HUES48 (cell line): ENCODE measurements at regions not wholly inside any gene's neighbourhood (a gene's known extent, or its start where the extent isn't known, plus 50 kb on each side); places are given as distances from the start of the nearest gene placed in this dataset.

Experiments
- H3K27ac ChIP-seq: one replicate; pipeline ENCODE4 v1.7.0; 2013; ENCODE audit warnings: low read depth, low read length, inconsistent platforms
- H3K27me3 ChIP-seq: 2 replicates; pipeline ENCODE4 v1.6.1; 2013; ENCODE audit warnings: mild to moderate bottlenecking, low read length; ENCODE audit not compliant: control insufficient read depth, insufficient read depth
- H3K36me3 ChIP-seq: 2 replicates; pipeline ENCODE4 v1.6.1; 2013; ENCODE audit warnings: low read length; ENCODE audit not compliant: control insufficient read depth, insufficient read depth
- H3K4me1 ChIP-seq: 2 replicates; pipeline ENCODE4 v1.6.1; 2013; ENCODE audit warnings: mild to moderate bottlenecking, low read length; ENCODE audit not compliant: control insufficient read depth, insufficient read depth
- H3K4me3 ChIP-seq: 2 replicates; pipeline ENCODE4 v1.5.1; 2013; ENCODE audit warnings: mild to moderate bottlenecking, low read depth, low read length
- H3K9ac ChIP-seq: 2 replicates; pipeline ENCODE4 v1.6.1; 2013; ENCODE audit warnings: mild to moderate bottlenecking, low read depth, low read length, moderate library complexity
- H3K9me3 ChIP-seq: 2 replicates; pipeline ENCODE4 v1.6.1; 2013; ENCODE audit warnings: low read length; ENCODE audit not compliant: control insufficient read depth, insufficient read depth

DNA sequence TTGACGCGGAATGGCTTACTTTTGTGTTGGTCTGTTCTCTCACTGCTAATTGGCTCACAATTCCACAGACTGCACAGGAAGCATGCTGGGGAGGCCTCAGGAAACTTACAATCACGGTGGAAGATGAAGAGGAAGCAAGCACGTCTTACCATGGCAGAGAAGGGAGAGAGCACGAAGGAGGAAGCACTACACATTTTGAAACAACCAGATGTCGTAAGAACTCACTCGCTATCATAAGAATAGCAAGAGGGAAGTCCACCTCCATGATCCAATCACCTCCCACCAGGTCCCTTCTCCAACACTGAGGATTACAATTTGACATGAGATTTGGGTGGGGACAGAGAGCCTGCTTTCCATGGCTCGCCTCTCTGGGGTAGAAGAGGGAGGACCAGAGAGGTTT lies 106.2 kb downstream of the KCNF1 start:
- H3K4me1 ChIP-seq = 0 out of 2 replicates have a peak, but pooled peaks cover 4% of the 10 kb centered on the region
- no peak overlapping the region for H3K9ac ChIP-seq
- H3K27me3 ChIP-seq = no peaks in the 10 kb centered on the region
- H3K36me3 ChIP-seq = no peaks in the 10 kb centered on the region
- no peaks in the 10 kb centered on the region for H3K9me3 ChIP-seq
- no peak overlapping the region for H3K27ac ChIP-seq
- no peak overlapping the region for H3K4me3 ChIP-seq

DNA sequence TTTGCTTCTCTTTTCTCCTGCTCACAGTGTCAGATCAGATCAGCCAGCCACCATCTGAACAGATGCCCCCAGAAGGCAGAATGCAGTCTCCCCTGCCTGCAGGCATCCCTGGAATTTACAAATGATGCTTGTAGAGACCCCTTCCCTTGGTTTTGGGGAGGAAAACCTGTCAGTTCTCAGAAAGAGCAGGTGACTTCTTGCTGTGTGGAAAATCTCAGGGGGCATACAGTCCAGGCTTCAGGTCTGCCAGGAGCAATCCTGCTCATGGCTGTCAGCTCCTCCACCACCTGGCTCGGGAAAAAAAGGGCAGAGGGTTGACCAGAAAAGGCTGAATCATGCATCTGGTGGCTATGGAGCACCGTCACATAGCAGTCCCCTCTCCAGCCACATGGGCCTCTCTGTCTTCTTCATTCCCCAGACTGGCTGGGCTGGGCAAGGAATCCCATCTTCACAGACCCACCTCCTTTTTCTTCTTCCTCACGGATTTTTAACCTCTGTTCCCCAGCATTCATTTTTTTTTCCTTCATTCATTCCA lies 107.0 kb downstream of the KCNF1 start:
- no peak overlapping the region for H3K9ac ChIP-seq

DNA sequence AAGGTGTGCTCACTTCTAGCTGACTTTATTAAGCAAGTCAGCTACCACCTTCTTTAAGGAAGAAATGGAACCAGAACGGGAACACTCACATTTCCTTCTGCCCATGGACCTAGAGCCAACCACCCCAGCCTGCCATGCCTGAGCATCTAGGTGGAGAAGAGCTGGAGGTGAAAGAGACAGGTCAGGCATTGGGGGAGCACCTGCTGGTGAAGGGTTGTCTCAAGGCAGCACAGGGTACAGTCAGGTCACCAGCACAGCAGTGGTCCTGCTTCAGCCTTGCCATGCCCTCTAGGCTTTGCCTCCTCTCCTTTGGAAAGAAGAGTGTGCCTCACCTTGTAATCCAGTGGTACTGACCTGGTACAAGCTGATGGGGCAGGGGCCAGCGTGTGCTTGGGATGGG lies 107.9 kb downstream of the KCNF1 start:
- Histone ChIP-seq H3K9ac (no peak overlapping the region), H3K36me3 (no peaks in the 10 kb centered on the region), H3K9me3 (no peaks in the 10 kb centered on the region), H3K27me3 (no peaks in the 10 kb centered on the region), H3K4me3 (no peak overlapping the region), H3K27ac (no peak overlapping the region), H3K4me1 (0 out of 2 replicates have a peak, but pooled peaks cover 4% of the 10 kb centered on the region)

More for the DNA sequence above, 107.0 kb downstream of the KCNF1 start:
- Histone ChIP-seq H3K36me3 (no peaks in the 10 kb centered on the region), H3K27ac (no peak overlapping the region), H3K9me3 (no peaks in the 10 kb centered on the region), H3K27me3 (no peaks in the 10 kb centered on the region), H3K4me3 (no peak overlapping the region), H3K4me1 (0 out of 2 replicates have a peak, but pooled peaks cover 4% of the 10 kb centered on the region)

DNA sequence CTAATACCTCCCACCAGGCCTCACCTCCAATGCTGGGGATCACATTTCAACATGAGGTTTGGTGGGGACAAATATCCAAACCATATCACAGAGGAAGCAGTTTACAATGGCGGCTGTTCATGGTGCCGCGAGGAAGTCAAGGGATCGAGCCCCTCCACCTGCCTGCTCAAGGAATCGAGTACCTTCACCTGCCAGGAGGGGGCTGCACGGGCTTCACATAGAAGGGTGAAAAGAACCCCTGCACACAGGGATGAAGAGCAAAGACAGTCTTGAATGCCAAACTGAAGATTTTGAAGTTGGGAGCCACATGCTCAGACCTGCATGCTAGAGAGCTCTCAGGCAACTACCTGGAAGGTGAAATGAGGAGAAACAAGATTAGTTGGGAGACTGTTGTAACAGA lies 110.3 kb downstream of the KCNF1 start:
- H3K4me3 ChIP-seq = no peak overlapping the region
- no peaks in the 10 kb centered on the region for H3K27me3 ChIP-seq
- no peaks in the 10 kb centered on the region for H3K9me3 ChIP-seq
- H3K9ac ChIP-seq = no peak overlapping the region
- no peak overlapping the region for H3K27ac ChIP-seq
- no peaks in the 10 kb centered on the region for H3K36me3 ChIP-seq
- no peaks in the 10 kb centered on the region for H3K4me1 ChIP-seq

DNA sequence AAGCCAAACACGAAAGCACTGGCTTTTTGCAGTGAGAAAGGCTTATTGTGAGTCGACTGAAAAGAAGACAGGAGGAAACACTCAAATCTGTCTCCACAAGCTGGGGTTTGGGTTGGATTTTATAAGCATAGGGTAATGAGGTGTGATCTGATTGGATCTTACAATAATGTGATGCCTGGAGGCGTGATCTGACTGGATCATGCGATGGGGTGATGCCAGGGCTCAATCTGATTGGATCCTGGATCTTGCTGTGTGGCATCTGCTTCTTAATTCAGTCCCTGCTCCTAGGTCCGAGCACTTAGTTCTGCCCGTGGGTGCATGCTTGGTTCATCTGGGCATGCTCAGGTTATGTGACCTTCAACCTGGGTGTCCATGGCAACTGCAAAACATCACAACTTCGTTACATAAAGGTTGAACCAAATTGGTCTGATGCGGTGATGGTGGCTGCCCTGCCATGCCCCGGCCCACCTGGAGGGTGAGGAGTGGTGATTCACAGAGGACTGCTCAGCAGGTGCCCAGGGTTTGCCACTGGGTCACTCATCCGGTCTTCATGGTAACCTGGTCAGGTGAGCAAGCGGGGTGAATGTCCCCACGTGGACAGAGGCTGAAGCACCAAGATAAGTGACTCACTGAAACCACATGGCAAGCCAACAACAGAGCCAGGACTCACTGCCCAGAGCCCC lies 111.0 kb downstream of the KCNF1 start:
- Histone ChIP-seq H3K9ac (no peak overlapping the region), H3K36me3 (no peaks in the 10 kb centered on the region), H3K4me1 (no peaks in the 10 kb centered on the region), H3K27ac (no peak overlapping the region), H3K9me3 (no peaks in the 10 kb centered on the region), H3K4me3 (no peak overlapping the region), H3K27me3 (no peaks in the 10 kb centered on the region)

DNA sequence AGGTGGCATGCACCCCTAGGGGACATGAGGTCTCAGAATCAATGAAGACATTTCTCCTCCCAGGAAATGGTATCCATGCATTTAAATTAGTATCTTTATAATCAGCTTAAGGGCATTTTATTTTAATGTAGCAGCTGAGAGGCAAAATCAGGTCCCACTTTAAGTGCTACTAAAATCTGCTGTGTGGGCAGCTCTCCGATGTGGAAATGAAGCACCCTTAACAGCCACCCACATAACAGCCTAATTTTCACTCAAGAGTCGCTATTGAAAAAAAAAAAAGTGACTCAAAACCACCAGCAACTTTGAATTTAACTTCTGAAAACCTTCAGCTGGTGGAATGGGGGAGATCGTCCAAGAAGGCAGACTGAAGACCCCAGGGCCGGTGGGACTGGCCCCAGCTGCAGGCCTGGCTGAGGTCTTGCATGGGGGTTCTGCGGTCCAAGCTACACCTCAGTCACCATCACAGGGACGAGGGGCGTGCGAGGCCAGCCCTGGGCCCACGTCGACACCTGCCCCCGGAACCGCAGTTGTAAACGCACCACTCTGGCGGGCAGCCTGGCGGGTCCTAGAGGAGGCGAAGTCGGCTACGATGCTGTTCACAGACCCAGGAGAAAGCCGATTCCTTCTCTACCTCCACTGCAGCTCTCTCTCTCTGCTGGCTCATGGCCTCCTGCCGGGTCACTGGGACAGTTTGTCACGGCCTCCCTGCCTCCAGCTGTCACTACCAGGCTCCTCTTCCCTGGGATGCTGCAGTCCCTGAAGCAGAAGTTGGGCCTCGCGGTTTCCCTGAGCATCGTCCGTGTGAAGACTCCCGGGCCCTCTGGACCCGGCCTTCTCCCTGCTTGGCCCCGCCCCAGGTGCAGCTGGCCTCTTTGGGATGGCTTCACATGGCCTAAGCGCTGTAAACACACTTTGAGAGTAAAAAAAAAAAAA lies 111.9 kb downstream of the KCNF1 start:
- Histone ChIP-seq H3K4me1 (no peaks in the 10 kb centered on the region), H3K9me3 (no peaks in the 10 kb centered on the region), H3K4me3 (no peak overlapping the region), H3K9ac (no peak overlapping the region), H3K36me3 (no peaks in the 10 kb centered on the region), H3K27ac (no peak overlapping the region), H3K27me3 (no peaks in the 10 kb centered on the region)

DNA sequence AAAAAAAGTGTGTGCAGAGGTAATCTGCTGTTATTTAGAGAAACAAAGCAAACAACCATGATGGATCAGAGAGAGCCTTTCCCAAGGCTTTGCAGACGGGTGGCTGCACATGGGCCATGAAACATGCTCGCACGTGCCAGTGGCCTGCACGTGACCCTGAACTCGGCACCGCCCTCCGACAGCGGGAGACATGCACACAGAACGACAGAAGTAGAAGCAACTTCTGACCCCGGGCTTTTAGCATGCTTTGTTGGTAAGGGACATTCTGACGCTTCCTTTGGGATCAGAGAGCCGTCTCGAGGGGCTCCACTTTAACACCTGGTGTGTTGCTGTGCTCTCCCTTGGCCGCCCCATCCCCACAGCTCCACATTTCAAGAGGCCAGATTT lies 112.5 kb downstream of the KCNF1 start:
- Histone ChIP-seq H3K9me3 (no peaks in the 10 kb centered on the region), H3K9ac (no peak overlapping the region), H3K4me3 (no peak overlapping the region), H3K36me3 (no peaks in the 10 kb centered on the region), H3K27me3 (no peaks in the 10 kb centered on the region), H3K27ac (no peak overlapping the region), H3K4me1 (no peaks in the 10 kb centered on the region)

DNA sequence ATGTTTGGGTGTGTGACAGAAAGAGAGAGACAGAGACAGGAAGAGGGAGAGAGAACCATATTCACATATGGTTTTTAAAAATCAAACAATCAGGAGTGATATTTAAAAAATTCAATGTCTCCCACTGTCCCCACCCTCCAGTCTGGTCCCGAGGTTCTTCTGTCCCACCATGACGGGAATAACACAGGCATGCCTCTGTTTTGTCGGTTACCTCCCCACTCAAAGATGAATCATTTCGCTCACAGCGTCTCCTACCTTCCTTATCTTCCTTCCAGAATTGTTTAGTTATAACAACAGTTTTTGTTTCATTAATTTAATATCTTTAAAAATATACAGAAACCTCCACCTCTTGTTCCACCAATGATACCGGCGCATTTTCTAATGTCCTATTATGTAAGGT lies 113.0 kb downstream of the KCNF1 start:
- no peaks in the 10 kb centered on the region for H3K4me1 ChIP-seq
- H3K9ac ChIP-seq = no peak overlapping the region
- H3K27me3 ChIP-seq = no peaks in the 10 kb centered on the region
- H3K36me3 ChIP-seq = no peaks in the 10 kb centered on the region
- no peak overlapping the region for H3K27ac ChIP-seq
- H3K4me3 ChIP-seq = no peak overlapping the region
- no peaks in the 10 kb centered on the region for H3K9me3 ChIP-seq

DNA sequence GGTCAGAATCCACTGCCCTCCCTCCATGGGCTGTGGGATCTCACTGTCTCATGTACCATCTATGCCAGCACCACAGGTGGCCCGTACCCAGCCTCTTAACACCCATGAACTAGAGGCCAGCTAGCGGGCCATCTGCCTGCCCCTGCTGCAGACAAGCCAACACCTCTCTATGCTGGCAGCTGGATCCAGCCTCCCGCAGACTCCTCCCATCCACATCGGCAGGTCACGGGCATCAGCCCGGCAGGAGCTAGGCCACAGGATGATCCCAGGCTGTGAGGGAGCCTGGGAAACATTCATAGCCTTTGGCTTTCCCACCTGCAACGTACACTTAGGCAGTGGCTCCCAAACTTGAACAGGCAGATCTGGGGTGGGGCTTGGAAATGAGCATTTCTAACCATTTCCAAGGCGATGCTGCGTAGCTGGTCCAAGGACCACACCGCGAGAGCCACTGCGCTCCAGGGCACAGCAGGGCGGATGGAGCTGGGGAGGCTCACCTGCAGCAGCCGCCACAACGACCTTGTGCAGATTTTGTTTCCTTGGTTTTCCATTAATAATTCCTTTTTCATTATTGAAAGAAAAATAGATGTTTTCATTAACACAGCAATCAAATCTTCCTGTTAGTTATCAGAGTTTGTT lies 114.7 kb downstream of the KCNF1 start:
- Histone ChIP-seq H3K36me3 (no peaks in the 10 kb centered on the region), H3K9me3 (no peaks in the 10 kb centered on the region), H3K4me3 (no peak overlapping the region), H3K27ac (no peak overlapping the region), H3K9ac (no peak overlapping the region), H3K4me1 (no peaks in the 10 kb centered on the region), H3K27me3 (no peaks in the 10 kb centered on the region)

DNA sequence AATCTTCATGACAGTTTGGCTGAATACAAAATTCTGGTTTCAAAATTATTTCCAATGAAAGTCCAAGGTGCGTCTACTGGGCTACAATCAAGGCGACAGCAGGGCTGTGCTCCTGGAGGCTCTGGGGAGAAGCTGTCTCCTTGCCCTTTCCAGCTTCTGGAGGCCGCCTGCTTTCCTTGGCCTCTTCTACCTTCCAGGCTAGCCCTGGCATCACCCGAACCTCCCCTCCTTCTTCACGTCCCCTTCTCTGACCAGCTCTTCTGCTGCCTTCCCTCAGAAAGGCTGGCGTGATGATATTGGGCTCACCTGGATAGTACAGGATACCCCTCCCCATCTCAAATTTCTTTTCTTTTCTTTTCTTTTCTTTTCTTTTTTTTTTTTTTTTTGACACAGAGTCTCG lies 115.5 kb downstream of the KCNF1 start:
- H3K4me1 ChIP-seq = no peaks in the 10 kb centered on the region
- H3K9me3 ChIP-seq = no peaks in the 10 kb centered on the region
- H3K36me3 ChIP-seq = no peaks in the 10 kb centered on the region
- H3K9ac ChIP-seq = no peak overlapping the region
- no peaks in the 10 kb centered on the region for H3K27me3 ChIP-seq
- no peak overlapping the region for H3K27ac ChIP-seq
- no peak overlapping the region for H3K4me3 ChIP-seq
